GM18519 (cell line): ENCODE measurements at regions not wholly inside any gene's neighbourhood (a gene's known extent, or its start where the extent isn't known, plus 50 kb on each side); places are given as distances from the start of the nearest gene placed in this dataset.

ENCODE experiments used
- ATAC-seq: cut with Tn5 transposase; IDR thresholded peaks from one replicate; pipeline ENCODE4 v1.9.1; 2021; ENCODE audit warnings: mild to moderate bottlenecking, moderate library complexity; ENCODE audit not compliant: unreplicated experiment, low FRiP score

DNA sequence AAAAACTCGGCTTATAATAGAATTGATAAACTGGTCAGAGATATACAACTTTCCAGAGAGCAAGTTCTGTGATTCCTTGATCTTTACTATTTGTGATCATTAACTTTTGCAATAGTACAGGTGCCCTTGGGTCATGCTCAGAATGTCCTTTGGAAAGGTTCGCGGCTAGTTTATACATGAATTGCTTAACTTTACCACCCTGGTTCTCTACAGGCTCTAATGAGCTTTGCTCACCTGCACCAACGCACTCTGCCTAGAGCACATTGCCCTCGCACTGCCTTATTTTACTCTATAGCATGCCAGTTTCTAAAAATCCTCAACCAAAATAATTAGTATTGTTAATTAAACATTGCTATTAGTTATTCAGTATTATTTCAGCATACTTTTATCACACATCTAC is 931.2 kb upstream of the KCND2 start:
- no peak for ATAC-seq

DNA sequence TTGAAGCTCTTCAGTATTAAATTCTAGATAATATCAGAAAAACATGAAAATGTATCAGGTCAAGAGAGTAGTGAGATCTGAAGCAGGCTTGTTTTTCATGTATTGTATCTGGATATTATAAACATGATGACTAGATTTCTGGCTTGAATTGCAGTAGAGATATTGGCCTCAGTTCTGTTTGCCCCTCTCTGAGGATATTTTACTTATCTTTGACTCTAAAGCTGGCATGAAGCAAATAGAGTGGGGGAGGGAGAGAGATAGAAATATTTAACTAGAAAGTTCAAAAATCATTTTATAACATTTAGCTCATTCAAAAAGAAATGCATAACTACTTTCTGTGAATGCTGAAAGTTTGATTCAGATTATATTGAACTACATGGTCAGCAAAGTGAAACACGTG is 929.7 kb upstream of the KCND2 start:
- ATAC-seq, result no peak

DNA sequence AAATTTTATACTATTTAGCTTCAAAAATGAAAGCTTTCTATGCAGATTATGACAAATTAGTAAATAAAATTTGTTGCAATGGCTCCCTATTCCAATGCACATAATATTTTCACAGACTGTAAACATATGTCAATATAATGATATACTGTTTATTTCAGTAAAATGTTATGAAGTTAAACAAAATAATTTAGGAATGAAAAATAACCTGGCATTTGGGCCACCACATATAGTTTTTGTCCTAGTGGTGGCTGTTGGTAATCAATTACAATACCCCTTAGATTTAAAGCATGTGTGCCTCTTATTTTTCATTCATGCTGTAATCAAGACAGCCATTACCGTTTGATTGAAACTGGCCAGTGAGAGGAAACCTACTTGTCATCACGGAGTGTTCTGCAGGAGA is 928.5 kb upstream of the KCND2 start:
- ATAC-seq, result no peak

DNA sequence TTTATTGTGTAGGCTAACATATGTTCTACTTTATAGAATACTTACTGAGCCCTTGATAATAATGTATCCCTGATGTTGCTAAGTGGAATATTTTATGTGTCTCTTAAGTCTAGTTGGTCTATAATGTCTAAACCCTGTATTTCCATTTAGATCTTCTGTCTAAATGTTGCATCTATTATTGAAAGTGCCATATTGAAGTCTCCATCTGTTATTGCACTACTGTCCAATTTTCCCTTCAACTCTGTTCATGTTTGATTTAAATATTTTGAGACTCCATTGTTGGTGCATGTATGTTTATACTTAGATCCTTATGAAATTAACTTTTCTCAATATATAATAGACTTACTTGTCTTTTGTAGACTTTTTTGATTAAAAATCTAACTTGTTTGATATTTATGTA is 924.5 kb upstream of the KCND2 start:
- no peak for ATAC-seq

DNA sequence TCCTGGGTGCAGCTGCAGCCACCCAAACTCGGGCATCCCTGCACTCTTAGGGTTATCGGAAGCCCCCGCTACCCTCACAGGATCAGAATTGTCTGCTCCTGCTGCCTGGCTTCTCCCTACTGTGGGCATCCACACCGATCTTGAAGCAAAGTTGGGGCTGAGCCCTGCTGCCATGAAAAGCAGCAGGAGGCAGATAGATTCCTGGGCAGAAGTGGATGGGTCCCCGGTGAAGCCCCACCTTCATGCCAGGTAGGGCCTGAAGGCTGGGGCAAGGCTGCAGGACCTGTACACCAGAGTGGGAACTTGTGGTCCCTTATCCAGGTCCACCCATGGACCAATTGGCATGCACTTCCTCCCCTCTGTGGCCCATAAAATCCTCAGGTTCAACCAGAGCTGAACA is 922.6 kb upstream of the KCND2 start:
- ATAC-seq, result no peak

DNA sequence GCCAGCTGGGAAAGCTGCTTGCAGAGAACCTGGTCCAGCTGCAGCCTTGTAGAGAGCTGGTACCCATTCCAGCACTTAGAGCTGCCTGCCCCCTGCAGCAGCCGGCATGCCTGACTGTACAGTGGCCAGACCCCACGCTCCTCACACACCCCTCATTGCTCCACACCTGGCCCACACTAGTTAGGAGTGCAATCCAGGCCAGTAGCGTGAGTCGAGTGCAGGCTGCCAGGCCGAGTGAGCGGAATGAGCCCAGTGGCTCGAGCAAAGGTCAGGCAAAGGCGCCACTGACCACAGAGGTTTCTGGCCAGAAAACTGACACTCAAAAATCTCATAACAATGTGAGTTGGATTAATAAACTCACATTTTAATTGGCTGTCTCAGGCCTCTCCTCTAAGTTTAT is 921.7 kb upstream of the KCND2 start:
- ATAC-seq, result no peak

DNA sequence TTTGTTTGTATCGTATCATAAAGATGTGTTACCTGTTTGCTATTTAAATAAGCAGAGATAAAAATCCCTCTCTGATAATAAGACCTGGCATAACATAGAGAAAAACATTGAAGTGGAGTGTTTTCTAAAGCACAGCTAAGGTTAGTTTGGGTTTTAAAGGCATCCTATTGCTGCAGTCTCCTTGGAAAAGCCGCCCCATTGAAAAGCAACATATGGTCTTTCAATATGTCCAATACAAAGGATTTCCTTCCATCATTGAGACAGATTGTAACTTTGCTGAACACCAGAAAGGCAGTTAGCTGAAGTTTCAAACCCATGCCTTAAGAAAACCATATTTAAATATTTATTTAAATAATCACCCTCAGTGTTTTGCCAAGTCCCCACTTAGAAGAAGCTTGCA is 898.5 kb upstream of the KCND2 start:
- no peak for ATAC-seq

DNA sequence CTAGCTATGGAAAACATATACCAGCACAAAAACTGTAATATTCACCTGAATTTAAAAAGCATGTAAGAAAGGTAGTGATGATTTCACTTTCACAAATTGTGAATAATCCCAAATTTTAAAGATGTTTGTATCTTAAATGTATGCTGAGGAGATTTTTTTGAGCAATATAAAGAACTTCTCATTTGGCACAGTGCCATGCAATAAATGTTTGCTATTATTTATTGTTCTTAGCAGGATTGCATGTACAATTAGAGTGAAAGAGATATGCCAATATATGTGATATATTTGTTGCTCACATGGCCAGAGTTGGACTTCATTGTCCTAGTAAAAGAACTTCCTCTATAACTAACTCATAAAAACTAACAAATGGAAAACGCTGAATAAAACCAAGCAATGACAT is 895.1 kb upstream of the KCND2 start:
- no peak for ATAC-seq

DNA sequence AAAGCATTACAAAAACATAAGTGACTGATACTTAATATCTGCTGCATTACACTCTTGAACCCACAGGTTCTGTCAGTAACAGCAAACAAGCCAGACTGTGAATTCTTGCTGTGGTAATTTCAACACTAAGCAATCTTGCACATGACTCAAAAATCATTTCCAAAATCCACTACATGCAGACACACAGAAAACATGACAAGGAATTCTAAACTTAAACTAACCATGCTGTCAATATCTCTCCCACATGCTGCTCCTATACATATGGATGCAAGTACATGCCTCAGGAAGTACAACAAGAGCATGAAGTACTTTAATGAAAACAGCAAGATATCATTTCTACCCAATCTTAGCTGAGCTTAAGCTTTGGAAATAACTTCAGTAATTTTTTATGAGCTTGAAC is 890.2 kb upstream of the KCND2 start:
- no peak for ATAC-seq

DNA sequence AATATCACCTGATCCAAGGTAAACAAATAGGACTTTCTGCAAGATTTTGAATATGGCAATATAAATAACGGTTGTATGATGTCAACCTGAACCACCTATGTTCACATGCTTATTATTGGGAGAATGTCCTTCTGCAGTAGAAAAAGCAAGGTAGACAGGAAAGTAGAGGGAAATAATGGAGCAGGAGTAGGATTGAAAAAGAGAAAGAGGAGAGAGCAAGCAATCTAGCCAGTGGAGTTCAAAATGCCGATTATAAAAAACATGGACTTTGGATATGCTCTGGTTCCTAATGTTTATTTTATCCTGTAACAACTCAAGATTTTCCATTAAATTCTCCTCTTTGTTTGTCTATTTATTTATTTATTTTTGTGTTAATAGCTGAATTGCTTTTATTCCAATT is 878.0 kb upstream of the KCND2 start:
- no peak for ATAC-seq

DNA sequence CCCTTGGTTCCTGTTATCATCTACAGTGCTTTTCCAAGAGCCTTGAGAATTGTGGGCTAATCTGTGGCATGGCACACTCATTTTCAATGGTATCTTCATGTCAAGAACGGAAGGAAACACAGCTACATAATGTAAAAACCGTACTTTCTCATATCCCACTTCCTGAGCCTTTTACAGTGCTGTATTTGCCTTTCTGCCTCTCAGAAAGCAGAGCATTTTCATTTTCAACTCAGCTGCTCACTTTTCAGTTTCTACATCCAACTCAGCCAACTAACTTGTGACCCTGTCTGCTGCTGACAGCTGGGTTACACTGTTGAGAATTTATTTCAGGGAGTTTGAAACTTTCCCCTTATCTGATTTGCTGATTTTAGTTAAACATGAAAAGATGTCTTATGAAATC is 875.8 kb upstream of the KCND2 start:
- peak; percentile 97 for ATAC-seq

DNA sequence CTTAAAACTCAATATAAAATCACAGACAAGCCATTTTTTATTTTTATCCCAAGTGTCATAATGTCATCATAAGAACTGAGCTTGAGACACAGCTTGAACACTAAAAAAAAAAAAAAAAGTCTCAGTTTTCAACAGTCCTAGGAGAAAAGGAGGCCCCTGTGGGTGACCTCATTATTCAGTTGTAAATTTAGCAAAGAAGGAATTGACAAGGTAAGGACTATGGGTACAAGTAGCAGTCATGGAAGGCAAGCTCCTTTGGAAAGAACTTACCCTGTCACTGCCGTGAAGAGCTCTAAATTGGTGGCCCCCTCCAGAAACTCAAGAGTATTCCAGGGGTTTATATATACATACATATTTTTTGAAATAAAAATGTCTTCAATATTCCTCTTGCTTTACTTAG is 864.4 kb upstream of the KCND2 start:
- no peak for ATAC-seq

DNA sequence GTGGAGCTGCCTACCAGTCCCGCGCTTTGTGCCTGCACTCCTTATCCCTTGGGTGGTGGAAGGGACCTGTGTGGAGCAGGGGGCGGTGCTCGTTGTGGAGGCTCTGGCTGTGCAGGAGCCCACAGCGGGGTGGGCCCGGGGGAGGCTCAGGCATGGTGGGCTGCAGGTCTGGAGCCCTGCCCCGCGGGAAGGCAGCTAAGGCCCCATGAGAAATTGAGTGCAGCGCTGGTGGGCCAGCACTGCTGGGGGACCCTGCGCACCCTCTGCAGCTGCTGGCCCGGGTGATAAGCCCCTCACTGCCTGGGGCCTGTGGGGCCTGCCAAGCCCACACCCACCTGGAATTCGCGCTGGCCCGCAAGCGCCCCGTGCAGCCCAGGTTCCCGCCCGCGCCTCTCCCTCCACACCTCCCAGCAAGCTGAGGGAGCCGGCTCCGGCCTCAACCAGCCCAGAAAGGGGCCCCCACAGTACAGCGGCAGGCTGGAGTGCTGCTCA is 859.6 kb upstream of the KCND2 start:
- ATAC-seq, result no peak

DNA sequence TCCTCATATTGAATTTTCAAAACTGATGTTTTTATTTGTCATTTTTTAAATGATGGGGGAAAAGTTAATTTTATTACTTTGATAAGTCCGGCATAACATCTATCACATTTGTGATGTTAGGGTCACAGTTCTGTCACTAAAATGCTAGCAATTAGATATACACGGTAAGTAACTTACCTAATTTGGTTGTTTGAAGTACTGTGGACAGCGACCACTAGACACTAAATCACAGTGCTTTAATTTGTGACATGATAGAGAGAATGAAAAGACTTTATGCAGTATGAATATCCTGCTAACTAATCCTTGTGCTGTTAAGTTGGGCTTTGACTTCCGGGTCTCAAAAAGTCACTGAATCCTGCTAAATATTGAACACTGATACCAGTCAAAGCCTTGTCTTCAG is 857.3 kb upstream of the KCND2 start:
- no peak for ATAC-seq

DNA sequence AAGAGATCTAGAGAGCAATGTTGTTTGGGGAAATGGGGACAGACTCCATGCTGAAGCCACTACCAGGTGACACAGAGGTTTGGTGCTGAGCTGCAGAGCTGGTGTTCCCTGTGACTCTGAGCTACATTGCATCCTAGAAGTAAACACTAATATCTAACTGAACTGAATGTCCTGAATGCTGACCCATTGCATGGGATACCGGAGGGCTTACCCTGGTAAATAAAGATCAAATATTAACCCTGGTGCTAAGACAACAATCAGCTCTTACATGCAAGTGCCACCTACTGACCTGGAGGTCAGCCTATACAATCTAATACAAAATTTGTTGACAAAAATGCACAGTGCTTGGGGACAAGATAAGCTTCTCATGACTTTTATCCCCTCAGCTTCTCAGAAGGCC is 851.3 kb upstream of the KCND2 start:
- ATAC-seq, result no peak

DNA sequence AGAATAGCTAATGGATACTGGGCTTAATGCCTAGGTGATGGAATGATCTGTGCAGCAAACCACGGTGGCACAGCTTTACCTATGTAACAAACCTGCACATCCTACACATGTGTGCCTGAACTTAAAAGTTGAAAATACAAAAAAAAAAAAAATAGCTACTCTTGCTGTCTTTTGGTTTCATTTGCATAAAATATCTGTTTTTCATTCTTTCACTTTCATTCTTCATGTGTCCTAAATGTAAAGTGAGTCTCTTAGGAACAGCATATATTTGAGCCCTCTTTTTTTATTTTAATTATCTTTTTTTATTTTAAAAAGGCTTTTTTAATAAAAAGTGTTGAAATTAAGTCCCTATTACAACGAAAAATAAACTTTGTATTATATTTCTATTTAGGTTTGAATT is 836.1 kb upstream of the KCND2 start:
- ATAC-seq, result peak; percentile 41

DNA sequence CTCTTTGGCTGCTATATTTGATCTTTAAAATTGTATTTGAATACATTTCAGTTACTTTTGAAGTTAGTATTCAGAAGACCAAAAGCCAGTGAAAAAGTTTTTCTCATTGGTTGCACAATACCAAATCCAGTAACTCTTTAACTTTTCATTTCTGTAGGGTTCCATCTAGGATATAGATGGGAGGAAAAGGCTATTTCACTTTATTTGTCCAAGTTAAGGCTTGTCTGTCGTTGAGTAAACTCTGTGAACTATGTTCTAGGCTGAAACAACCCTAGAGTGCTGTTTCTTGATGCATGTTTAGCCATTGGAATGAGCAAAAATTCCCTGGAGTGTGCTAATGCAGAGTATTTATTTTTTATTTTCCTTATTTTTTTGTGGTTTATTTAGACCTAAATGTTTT is 834.7 kb upstream of the KCND2 start:
- no peak for ATAC-seq

DNA sequence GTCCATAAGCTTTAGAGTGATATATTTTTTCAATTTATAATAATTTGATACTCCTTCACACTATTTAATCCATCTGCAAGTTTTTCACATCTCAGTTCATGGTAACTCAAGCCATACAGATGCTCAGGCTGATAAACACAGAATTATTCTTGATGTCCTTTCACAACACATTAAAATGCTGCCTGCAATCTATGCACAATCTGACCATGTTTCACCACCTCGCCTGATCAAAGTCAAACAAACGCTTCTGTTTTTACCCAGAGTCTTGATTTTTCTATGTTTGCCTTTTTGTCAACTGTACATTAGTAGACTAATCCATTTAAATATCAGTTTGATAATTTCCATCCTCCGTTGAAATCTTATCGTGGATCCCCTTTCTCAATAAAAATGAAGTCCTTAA is 833.8 kb upstream of the KCND2 start:
- ATAC-seq, result no peak

DNA sequence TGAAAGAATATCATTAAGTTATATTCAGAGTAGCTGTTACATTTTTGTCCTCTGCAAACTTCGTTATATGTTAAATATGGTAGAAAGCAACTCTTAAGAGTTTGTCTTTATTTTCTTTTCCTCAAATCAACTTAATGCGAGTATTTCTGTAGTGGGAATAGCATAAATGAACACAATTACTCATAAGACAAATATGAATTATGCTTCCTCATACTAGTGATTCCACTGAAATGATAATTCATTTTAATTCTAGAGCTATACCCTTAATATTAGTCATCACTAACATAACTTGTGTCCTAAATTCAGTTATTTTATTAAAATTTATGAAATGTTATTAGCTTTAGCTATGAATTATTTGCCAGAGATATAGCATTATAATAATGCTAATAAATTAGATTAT is 820.6 kb upstream of the KCND2 start:
- no peak for ATAC-seq

DNA sequence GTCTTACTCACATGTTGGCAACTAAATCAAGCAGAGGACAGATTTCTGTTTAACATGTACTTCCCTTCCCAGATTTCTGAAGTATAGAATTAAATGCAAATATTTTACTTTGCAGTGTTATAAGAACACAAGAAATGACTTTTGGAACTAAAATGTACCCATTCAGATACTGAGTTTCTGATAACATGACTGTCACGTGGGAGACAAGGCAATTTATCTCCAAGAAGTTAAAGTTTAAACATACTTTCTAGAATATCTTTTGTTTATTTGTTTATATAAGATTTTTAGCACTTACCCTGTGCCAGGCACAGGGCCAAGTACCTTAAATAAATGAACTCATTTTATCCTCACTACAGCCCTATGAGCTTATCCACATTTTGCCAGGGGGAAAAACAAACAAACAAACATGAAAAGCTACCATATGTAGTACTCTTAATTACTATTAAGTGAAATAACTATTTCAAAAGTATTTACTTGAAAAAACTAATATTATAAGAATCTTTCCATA is 807.1 kb upstream of the KCND2 start:
- ATAC-seq, result no peak

DNA sequence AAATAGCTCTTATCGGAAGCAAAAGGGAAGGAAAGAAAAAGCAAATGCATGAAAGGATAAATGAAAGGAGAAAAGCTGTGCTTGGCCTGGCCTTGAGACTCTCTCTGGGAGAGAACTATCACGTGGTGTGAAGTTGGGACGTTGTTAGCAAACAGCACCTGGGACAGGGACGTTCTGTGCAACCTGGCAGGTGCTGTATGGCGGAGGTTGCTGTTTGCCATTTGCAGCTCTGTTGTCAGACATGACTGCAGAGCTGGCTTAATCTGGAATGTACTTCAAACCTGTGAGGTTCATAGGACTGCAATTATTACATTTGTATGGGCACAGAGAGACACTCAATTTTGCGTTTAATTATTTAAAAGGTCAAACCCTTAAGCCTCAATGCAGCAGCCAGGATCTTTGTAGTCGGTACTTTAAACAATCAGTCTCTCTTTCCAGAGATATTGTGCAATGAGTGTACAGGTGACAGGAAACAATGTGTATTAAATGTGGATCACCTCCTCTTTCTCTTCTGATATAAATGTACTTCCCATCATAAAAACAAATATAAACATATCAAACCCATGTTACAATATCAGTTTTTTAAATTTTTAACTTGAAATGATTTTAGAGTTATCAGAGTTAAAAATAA is 800.5 kb upstream of the KCND2 start:
- no peak for ATAC-seq

DNA sequence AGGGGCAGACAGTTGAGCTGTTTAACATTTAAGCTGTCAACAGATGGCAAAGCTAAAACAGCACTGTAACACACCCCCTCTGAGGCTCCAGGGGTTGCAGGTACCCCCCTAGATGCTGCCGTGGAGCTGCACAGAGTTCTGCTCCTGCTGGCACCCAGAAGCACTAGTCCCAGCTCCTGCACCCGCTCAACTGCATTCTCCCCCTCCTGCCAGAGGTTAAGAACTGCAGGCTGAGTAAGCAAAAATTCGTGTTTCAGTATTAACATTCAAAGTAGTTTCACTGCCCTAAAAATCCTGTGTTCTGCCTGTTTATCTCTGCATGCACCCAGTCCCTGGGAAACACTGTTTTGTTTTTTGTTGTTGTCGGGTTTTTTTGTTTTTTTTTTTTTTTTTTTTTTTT is 790.8 kb upstream of the KCND2 start:
- ATAC-seq, result peak; percentile 97

DNA sequence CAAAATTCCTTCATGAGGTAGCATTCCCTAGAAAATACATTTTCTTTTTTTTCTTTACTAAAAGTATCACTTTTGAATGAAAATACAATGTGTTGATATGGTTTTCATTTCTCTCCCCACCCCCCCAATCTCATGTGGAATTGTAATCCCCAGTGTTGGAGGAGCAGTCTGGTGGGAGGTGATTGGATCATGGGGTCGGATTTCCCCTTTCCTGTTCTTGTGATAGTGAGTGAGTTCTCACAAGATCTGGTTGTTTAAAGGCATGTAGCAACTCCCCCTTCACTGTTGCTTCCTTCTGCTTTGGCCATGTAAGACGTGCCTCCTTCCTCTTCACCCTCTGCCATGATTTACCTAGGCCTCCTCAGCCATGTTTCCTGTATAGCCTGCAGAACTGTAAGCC is 790.3 kb upstream of the KCND2 start:
- no peak for ATAC-seq
